NCI-H460 (cell line): ENCODE measurements at regions not wholly inside any gene's neighbourhood (a gene's known extent, or its start where the extent isn't known, plus 50 kb on each side); places are given as distances from the start of the nearest gene placed in this dataset.
"Not testable (repeated sequence)": the region's sequence is repeated elsewhere in the genome, so short reads cannot be mapped to it uniquely, and the experiment has no call there.

Experiments
- DNase-seq: peaks from one replicate; pipeline ENCODE4 v3.0.0-alpha.2; 2016; ENCODE audit warnings: low read depth; ENCODE audit errors: extremely low read depth

GRCh38 chr1:61028136-61028535 is 54.2 kb upstream of the NFIA start:
- no peak for DNase-seq

GRCh38 chr1:61018068-61018467 is 64.3 kb upstream of the NFIA start:
- not testable (repeated sequence) for DNase-seq

GRCh38 chr1:61017651-61018050 is 64.7 kb upstream of the NFIA start:
- no peak for DNase-seq

- DNase-seq: no peak
Measured at GRCh38 chr1:61013946-61014667, 68.3 kb upstream of the NFIA start.

- no peak for DNase-seq
Measured at GRCh38 chr1:61013189-61013945, 69.0 kb upstream of the NFIA start.

GRCh38 chr1:61012341-61012761 is 70.0 kb upstream of the NFIA start:
- no peak for DNase-seq

GRCh38 chr1:61011561-61012263 is 70.6 kb upstream of the NFIA start:
- DNase-seq: no peak

GRCh38 chr1:61007534-61008364 is 74.6 kb upstream of the NFIA start:
- DNase-seq: no peak

GRCh38 chr1:61005614-61006580 is 76.5 kb upstream of the NFIA start:
- DNase-seq: no peak

GRCh38 chr1:61004262-61005003 is 77.9 kb upstream of the NFIA start:
- DNase-seq: no peak

GRCh38 chr1:61000327-61000726 is 82.0 kb upstream of the NFIA start:
- DNase-seq: no peak

- DNase-seq: no peak
Measured at GRCh38 chr1:60998786-60999185, 83.6 kb upstream of the NFIA start.

GRCh38 chr1:60994828-60995492 is 87.4 kb upstream of the NFIA start:
- DNase-seq: no peak

- no peak for DNase-seq
Measured at GRCh38 chr1:60994369-60994768, 88.0 kb upstream of the NFIA start.

- no peak for DNase-seq
Measured at GRCh38 chr1:60992165-60992564, 90.2 kb upstream of the NFIA start.

GRCh38 chr1:60990714-60991090 is 91.7 kb upstream of the NFIA start:
- DNase-seq: no peak

GRCh38 chr1:60989749-60990713 is 92.3 kb upstream of the NFIA start:
- no peak for DNase-seq
